ENCODE measurements at regions not wholly inside any gene's neighbourhood (a gene's known extent, or its start where the extent isn't known, plus 50 kb on each side); places are given as distances from the start of the nearest gene placed in this dataset.

DNA sequence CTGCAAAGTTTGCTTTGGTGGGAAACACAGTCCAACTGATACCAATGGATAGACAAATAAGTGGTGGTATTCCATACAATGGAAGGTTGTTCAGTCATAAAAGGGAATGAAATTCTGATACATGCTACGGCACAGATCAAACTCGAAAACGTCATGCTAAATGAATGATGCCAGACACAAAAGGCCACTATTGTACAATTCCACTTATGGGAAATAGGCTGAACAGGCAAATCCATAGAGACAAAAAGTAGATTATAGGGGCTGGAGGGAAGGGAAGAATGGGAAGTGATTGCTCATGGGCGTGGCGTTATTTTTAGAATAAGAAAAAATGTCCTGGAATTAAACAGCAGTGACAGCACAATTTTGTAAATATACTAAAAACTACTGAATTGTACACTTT, 66.0 kb upstream of the FOXK1 start:
- no peak for DNase-seq

DNA sequence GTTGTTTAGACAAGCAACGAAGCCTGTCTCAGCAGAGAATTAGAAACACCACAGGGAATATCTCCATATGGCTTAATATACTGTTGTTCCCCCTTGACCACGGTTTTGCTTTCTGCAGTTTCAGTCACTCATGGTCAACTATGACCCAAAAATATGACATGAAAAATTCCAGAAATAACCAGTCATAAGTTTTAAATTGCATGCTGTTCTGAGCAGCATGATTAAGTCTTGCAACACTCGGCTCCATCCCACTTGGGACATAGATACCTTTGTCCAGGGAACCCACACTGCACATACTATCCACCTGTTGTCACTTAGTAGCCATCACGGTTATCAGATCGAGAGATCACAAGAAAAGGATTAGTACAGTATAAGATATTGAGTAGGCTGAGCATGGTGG, 60.7 kb upstream of the FOXK1 start:
- DNase-seq = no peak

DNA sequence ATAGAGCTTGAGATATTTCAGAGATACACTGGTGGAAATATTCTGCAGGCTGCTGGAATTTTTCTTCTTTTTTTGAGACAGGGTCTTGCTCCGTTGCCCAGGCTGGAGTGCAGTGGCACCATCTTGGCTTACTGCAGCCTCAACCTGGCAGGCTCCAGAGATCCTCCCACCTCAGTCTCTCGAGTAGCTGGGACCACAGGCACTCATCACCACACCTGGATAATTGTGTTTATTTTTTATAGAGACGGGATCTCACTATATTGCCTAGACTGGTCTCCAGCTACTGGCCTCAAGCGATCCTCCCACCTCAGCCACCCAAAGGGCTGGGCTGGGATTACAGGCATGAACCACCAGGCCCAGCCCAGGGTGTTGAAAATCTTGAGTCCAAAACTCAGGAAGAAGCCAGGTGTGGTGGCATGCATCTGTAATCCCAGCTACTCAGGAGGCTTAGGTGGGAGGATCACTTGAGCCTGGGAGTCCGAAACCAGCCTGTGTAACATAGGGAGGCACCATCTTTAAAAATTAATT, 55.7 kb upstream of the FOXK1 start:
- no peak for DNase-seq

DNA sequence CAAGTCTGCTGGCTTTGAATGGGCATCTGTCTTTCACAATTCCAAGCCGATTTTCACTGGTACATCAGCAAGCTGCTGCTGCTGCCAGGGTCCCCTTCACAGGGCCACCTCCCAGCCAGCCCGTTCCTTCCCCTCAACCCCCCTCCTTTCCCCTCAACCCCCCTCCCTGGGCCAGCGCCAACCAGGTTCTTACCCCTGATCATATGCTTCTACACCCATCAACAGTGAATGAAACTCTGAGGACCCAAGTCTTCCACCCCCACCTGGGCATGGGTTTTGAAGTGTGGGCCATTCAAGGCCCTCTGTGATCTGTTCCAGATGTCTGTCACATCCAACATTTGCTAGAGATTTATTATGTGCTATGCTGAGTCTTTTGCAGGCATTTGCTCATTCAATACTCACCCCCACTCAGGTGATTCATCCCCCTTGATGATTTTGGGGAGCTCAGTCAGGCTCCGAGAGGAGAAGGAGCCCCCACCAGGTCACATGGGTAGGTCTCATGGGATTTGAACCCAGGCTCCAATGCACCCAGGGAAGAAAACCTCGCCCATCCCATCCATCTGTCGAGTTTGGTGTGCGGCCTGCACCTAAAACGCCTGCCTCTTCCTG, 52.7 kb upstream of the FOXK1 start:
- no peak for DNase-seq

DNA sequence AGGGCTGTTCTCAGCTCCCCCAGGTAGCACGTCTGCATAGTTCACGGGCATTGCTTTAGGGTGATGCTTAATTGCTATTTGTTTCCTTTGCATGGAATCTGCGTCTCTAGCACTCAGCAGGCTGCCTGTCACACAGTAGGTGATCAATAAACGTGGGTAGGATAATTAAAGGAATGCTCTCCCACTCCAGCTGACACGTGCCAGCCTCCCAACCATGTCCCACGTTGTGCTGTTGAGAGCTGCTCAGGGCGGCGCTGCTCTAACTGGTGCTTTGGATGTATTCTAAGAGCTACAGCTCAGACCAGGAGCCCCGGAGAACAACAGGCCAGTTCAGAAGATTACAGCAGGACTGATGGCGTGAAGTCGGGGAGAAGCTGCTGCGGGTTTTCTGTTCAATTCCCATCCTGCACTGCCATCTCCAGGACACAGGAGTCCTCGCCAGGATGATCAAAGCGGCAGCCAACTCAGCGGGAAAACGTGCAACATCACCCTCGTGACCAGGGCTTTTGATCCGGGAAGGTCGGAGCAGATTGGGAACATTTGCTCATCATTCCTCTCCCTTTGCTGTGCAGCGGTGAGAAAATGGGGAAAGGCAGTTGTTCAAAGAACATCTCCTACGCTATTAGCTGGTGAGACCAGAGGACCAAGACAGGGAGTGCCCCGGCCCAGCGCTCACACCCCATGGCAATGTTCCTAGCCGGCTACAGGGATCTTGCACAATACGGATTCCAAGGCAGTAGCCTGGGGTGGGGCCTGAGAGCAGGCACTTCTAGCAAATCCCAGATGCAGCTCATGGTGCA, 50.5 kb upstream of the FOXK1 start:
- no peak for DNase-seq
